WTC11 (cell line): ENCODE measurements at regions not wholly inside any gene's neighbourhood (a gene's known extent, or its start where the extent isn't known, plus 50 kb on each side); places are given as distances from the start of the nearest gene placed in this dataset.

Experiments used
- ATAC-seq: fragments of 200-7000 bp; cut with Tn5 transposase; 2 replicates; pipeline ENCODE4 v1.10.0; 2021; ENCODE audit warnings: mild to moderate bottlenecking, moderate library complexity
- CTCF ChIA-PET: fragments of 300-600 bp; sonication (Branson Sonifier 250); formaldehyde crosslinking; loops from one replicate; lab custom pipeline; 2021; ENCODE audit warnings: antibody characterized with exemption; lab: Charles Lee
- POLR2A ChIA-PET: fragments of 350-600 bp; sonication (Branson Sonifier 250); formaldehyde crosslinking; loops from one replicate; lab custom pipeline; 2021; ENCODE audit warnings: antibody characterized with exemption; lab: Charles Lee
- DNase-seq: peaks from one replicate; pipeline ENCODE4 v3.0.0; 2021; ENCODE audit warnings: low spot score
- H3K27ac Mint-ChIP-seq: 2 replicates; pipeline ENCODE4 v1.8.0; 2021; ENCODE audit warnings: mixed read lengths
- H3K27me3 Mint-ChIP-seq: 2 replicates; pipeline ENCODE4 v1.8.0; 2021; ENCODE audit warnings: low read depth, mild to moderate bottlenecking, moderate library complexity, mixed read lengths
- H3K36me3 Mint-ChIP-seq: 2 replicates; pipeline ENCODE4 v1.8.0; 2021; ENCODE audit warnings: mixed read lengths
- H3K4me1 Mint-ChIP-seq: 2 replicates; pipeline ENCODE4 v1.8.0; 2022; ENCODE audit warnings: mixed read lengths
- H3K4me3 Mint-ChIP-seq: 2 replicates; pipeline ENCODE4 v1.8.0; 2021; ENCODE audit warnings: mild to moderate bottlenecking, moderate library complexity, mixed read lengths
- H3K9me3 Mint-ChIP-seq: 2 replicates; pipeline ENCODE4 v1.8.0; 2021; ENCODE audit warnings: mixed read lengths
- CBFB ChIP-seq: sonication (generic); formaldehyde crosslinking; IDR thresholded peaks from 2 replicates; pipeline ENCODE4 v1.8.1; 2022; ENCODE audit warnings: mild to moderate bottlenecking, low read depth, missing genetic modification reagents
- ESRRA ChIP-seq: sonication (generic); formaldehyde crosslinking; IDR thresholded peaks from 2 replicates; pipeline ENCODE4 v1.8.1; 2022; ENCODE audit warnings: mild to moderate bottlenecking, missing genetic modification reagents, borderline replicate concordance
- NFATC4 ChIP-seq: fragments of 250-450 bp; sonication (Bioruptor Pico); IDR thresholded peaks from 2 replicates; pipeline ENCODE4 v1.9.0; 2021; ENCODE audit warnings: mild to moderate bottlenecking
- SMAD3 ChIP-seq: sonication (generic); formaldehyde crosslinking; IDR thresholded peaks from 2 replicates; pipeline ENCODE4 v1.8.0; 2022; ENCODE audit warnings: missing genetic modification reagents, mild to moderate bottlenecking, borderline replicate concordance
- ZNF281 ChIP-seq: sonication (generic); formaldehyde crosslinking; IDR thresholded peaks from 2 replicates; pipeline ENCODE4 v1.8.0; 2023; ENCODE audit warnings: mild to moderate bottlenecking, missing genetic modification reagents
- ZNF317 ChIP-seq: sonication (generic); formaldehyde crosslinking; IDR thresholded peaks from 2 replicates; pipeline ENCODE4 v1.8.1; 2023; ENCODE audit warnings: low read depth, mild to moderate bottlenecking, moderate library complexity, missing genetic modification reagents, borderline replicate concordance
- TF ChIP-seq, protein P1 (sequence below): sonication (generic); formaldehyde crosslinking; IDR thresholded peaks from 2 replicates; pipeline ENCODE4 v1.8.1; 2023; ENCODE audit warnings: mild to moderate bottlenecking, missing genetic modification reagents, borderline replicate concordance
- TF ChIP-seq, protein P2 (sequence below): sonication (generic); formaldehyde crosslinking; IDR thresholded peaks from 2 replicates; pipeline ENCODE4 v1.8.0; 2022; ENCODE audit warnings: mild to moderate bottlenecking, missing genetic modification reagents
- TF ChIP-seq, protein P3 (sequence below): fragments of 250-450 bp; sonication (Bioruptor Pico); IDR thresholded peaks from 2 replicates; pipeline ENCODE4 v2.1.2; 2022; ENCODE audit warnings: mild to moderate bottlenecking, moderate library complexity
- TF ChIP-seq, protein P4 (sequence below): sonication (generic); formaldehyde crosslinking; IDR thresholded peaks from 2 replicates; pipeline ENCODE4 v1.8.1; 2022; ENCODE audit warnings: mild to moderate bottlenecking, missing genetic modification reagents, moderate library complexity, borderline replicate concordance

DNA sequence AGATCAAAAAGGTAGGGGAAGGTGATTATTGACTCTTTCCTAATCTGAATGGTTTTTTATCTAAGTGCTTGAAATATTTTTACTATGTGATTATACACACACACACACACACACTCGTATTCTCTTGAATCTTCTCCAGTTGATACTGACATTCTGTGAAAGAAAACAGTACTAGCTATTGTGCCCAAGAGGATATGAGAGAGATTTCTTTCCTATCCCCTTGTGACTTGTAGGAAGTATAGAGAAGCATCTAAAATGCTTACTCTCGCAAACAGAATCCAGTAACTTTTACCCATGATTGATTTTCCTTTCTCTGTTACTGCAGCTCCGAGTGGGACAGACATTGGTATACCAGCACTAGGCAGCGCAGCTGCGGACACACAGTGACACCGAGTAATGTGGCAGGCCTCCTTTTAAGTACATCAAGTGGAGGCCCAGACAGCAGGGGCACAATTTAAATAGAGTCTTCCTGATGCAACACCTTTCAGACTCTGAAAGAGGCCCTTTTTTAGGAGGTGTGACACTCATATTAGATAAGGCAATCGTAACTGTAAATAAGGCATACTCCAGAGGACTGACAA is 421.0 kb upstream of the CNTN4 start:
- Mint-ChIP-seq H3K4me3 (no peak overlapping the region), H3K27me3 (peaks cover 8% of the 10 kb centered on the region; the same call in 1 of the 2 replicates), H3K4me1 (no peaks in the 10 kb centered on the region), H3K9me3 (peaks cover 70% of the 10 kb centered on the region), H3K36me3 (peaks cover 50% of the 10 kb centered on the region), H3K27ac (no peak overlapping the region)
- ChIA-PET CTCF (no interaction called here), POLR2A (no interaction called here)
- ATAC-seq (no peak), DNase-seq (no peak)
- TF ChIP-seq ZNF281 (CRISPR knock-in tag) (no peak), CBFB (CRISPR knock-in tag) (no peak), SMAD3 (CRISPR knock-in tag) (no peak)
- TF ChIP-seq, protein P1, sequence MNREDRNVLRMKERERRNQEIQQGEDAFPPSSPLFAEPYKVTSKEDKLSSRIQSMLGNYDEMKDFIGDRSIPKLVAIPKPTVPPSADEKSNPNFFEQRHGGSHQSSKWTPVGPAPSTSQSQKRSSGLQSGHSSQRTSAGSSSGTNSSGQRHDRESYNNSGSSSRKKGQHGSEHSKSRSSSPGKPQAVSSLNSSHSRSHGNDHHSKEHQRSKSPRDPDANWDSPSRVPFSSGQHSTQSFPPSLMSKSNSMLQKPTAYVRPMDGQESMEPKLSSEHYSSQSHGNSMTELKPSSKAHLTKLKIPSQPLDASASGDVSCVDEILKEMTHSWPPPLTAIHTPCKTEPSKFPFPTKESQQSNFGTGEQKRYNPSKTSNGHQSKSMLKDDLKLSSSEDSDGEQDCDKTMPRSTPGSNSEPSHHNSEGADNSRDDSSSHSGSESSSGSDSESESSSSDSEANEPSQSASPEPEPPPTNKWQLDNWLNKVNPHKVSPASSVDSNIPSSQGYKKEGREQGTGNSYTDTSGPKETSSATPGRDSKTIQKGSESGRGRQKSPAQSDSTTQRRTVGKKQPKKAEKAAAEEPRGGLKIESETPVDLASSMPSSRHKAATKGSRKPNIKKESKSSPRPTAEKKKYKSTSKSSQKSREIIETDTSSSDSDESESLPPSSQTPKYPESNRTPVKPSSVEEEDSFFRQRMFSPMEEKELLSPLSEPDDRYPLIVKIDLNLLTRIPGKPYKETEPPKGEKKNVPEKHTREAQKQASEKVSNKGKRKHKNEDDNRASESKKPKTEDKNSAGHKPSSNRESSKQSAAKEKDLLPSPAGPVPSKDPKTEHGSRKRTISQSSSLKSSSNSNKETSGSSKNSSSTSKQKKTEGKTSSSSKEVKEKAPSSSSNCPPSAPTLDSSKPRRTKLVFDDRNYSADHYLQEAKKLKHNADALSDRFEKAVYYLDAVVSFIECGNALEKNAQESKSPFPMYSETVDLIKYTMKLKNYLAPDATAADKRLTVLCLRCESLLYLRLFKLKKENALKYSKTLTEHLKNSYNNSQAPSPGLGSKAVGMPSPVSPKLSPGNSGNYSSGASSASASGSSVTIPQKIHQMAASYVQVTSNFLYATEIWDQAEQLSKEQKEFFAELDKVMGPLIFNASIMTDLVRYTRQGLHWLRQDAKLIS: no peak
- TF ChIP-seq, protein P2, sequence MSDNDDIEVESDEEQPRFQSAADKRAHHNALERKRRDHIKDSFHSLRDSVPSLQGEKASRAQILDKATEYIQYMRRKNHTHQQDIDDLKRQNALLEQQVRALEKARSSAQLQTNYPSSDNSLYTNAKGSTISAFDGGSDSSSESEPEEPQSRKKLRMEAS (CRISPR knock-in tag): no peak
- TF ChIP-seq, protein P3, sequence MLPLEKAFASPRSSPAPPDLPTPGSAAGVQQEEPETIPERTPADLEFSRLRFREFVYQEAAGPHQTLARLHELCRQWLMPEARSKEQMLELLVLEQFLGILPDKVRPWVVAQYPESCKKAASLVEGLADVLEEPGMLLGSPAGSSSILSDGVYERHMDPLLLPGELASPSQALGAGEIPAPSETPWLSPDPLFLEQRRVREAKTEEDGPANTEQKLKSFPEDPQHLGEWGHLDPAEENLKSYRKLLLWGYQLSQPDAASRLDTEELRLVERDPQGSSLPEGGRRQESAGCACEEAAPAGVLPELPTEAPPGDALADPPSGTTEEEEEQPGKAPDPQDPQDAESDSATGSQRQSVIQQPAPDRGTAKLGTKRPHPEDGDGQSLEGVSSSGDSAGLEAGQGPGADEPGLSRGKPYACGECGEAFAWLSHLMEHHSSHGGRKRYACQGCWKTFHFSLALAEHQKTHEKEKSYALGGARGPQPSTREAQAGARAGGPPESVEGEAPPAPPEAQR: no peak

- H3K9me3 Mint-ChIP-seq: peaks cover 79% of the 10 kb centered on the region
- H3K27me3 Mint-ChIP-seq: peaks cover 3% of the 10 kb centered on the region; the same call in 1 of the 2 replicates
- DNase-seq (no peak), ATAC-seq (no peak)
- H3K27ac Mint-ChIP-seq: no peak overlapping the region
- no peak overlapping the region for H3K4me3 Mint-ChIP-seq
- no peaks in the 10 kb centered on the region for H3K4me1 Mint-ChIP-seq
- TF ChIP-seq ZNF281 (CRISPR knock-in tag) (no peak), ZNF317 (no peak), ESRRA (CRISPR knock-in tag) (no peak), NFATC4 (no peak)
- TF ChIP-seq, protein P4, sequence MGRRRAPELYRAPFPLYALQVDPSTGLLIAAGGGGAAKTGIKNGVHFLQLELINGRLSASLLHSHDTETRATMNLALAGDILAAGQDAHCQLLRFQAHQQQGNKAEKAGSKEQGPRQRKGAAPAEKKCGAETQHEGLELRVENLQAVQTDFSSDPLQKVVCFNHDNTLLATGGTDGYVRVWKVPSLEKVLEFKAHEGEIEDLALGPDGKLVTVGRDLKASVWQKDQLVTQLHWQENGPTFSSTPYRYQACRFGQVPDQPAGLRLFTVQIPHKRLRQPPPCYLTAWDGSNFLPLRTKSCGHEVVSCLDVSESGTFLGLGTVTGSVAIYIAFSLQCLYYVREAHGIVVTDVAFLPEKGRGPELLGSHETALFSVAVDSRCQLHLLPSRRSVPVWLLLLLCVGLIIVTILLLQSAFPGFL (CRISPR knock-in tag): no peak
- ChIA-PET POLR2A (no interaction called here), CTCF (no interaction called here)
- H3K36me3 Mint-ChIP-seq: peaks cover 67% of the 10 kb centered on the region
Measured at GRCh38 chr3:1692428-1692827, 406.2 kb upstream of the CNTN4 start.
